IMR-90 (cell line): ENCODE measurements at regions not wholly inside any gene's neighbourhood (a gene's known extent, or its start where the extent isn't known, plus 50 kb on each side); places are given as distances from the start of the nearest gene placed in this dataset.
A peak's percentile ranks its signal among the peaks of the same experiment; 100 is the strongest.

ENCODE experiments used
- ATAC-seq: fragments of 200-7000 bp; cut with Tn5 transposase; 2 replicates; pipeline ENCODE4 v1.9.1; 2020; ENCODE audit warnings: low read depth, mild to moderate bottlenecking, moderate library complexity
- BruUV-seq: library from RNA; stranded (reverse); fragments of 400-500 nt; replicated peaks from 2 replicates; lab custom pipeline; 2021; lab: Mats Ljungman, UMichigan
- CTCF ChIA-PET: fragments of 300-600 bp; formaldehyde crosslinking; extraction: SDS; loops from one replicate; lab custom pipeline; 2021; ENCODE audit warnings: antibody characterized with exemption; lab: Yijun Ruan, JAX
- POLR2A ChIA-PET: fragments of 300-600 bp; sonication (Branson Sonifier 250); formaldehyde crosslinking; loops from one replicate; lab custom pipeline; 2022; ENCODE audit warnings: antibody characterized with exemption; ENCODE audit not compliant: unreplicated experiment; lab: Charles Lee
- DNase-seq: peaks from one replicate; pipeline ENCODE4 v3.0.0; 2013
- H2AFZ ChIP-seq: replicated peaks from 2 replicates; pipeline ENCODE3; 2013; ENCODE audit warnings: low read length, mild to moderate bottlenecking; ENCODE audit not compliant: poor library complexity
- H2AK5ac ChIP-seq: 2 replicates; pipeline ENCODE4 v1.6.1; 2013; ENCODE audit warnings: low read depth, low read length, inconsistent platforms
- H2AK9ac ChIP-seq: replicated peaks from 2 replicates; pipeline ENCODE3; 2013; ENCODE audit warnings: mild to moderate bottlenecking, low read depth, low read length, moderate library complexity; ENCODE audit not compliant: poor library complexity
- H2BK120ac ChIP-seq: 2 replicates; pipeline ENCODE4 v1.6.1; 2013; ENCODE audit warnings: low read depth, low read length, inconsistent platforms
- H2BK15ac ChIP-seq: 3 replicates; pipeline ENCODE4 v1.6.1; 2013; ENCODE audit warnings: low read depth, low read length, inconsistent platforms
- H2BK20ac ChIP-seq: 2 replicates; pipeline ENCODE4 v1.6.1; 2013; ENCODE audit warnings: low read depth, mild to moderate bottlenecking, inconsistent platforms, low read length, moderate library complexity
- H2BK5ac ChIP-seq: 2 replicates; pipeline ENCODE4 v1.6.1; 2013; ENCODE audit warnings: mild to moderate bottlenecking, low read depth, low read length, inconsistent platforms; ENCODE audit not compliant: poor library complexity, severe bottlenecking
- H3K14ac ChIP-seq: replicated peaks from 2 replicates; pipeline ENCODE4 v1.6.1; 2013; ENCODE audit warnings: low read depth, low read length, inconsistent platforms
- H3K18ac ChIP-seq: 2 replicates; pipeline ENCODE4 v1.6.1; 2013; ENCODE audit warnings: low read depth, low read length, control low read depth
- H3K23ac ChIP-seq: 2 replicates; pipeline ENCODE4 v1.6.1; 2013; ENCODE audit warnings: low read depth, low read length, inconsistent platforms
- H3K27ac ChIP-seq: 2 replicates; pipeline ENCODE4 v1.5.1; 2013; ENCODE audit warnings: mild to moderate bottlenecking, control low read depth, low read length; ENCODE audit not compliant: insufficient read depth
- H3K27me3 ChIP-seq: 2 replicates; pipeline ENCODE4 v1.6.1; 2013; ENCODE audit warnings: low read length; ENCODE audit not compliant: control insufficient read depth, insufficient read depth
- H3K36me3 ChIP-seq: 2 replicates; pipeline ENCODE4 v1.6.1; 2013; ENCODE audit warnings: low read length, mixed read lengths; ENCODE audit not compliant: control insufficient read depth, insufficient read depth
- H3K4ac ChIP-seq: 2 replicates; pipeline ENCODE4 v1.6.1; 2013; ENCODE audit warnings: low read depth, low read length, inconsistent platforms
- H3K4me1 ChIP-seq: 2 replicates; pipeline ENCODE4 v1.6.1; 2013; ENCODE audit warnings: low read length, mixed read lengths; ENCODE audit not compliant: control insufficient read depth, insufficient read depth
- H3K4me2 ChIP-seq: 2 replicates; pipeline ENCODE4 v1.6.1; 2013; ENCODE audit warnings: low read depth, mild to moderate bottlenecking, control low read depth, low read length, moderate library complexity
- H3K4me3 ChIP-seq: 2 replicates; pipeline ENCODE4 v1.5.1; 2013; ENCODE audit warnings: low read depth, mild to moderate bottlenecking, control low read depth, low read length, moderate library complexity; ENCODE audit not compliant: insufficient read depth
- H3K56ac ChIP-seq: 2 replicates; pipeline ENCODE4 v1.6.1; 2013; ENCODE audit warnings: low read length, inconsistent platforms; ENCODE audit not compliant: insufficient read depth; ENCODE audit errors: extremely low read depth
- H3K79me1 ChIP-seq, 2 experiments: 2 replicates each; pipeline ENCODE4 v1.6.1; 2013; ENCODE audit warnings: low read length in 2 of 2, inconsistent platforms in 1 of 2, low read depth in 1 of 2
- H3K9ac ChIP-seq: 2 replicates; pipeline ENCODE4 v1.6.1; 2013; ENCODE audit warnings: low read depth, low read length, control low read depth
- H3K9me1 ChIP-seq: 2 replicates; pipeline ENCODE4 v1.6.1; 2013; ENCODE audit warnings: low read length, inconsistent platforms; ENCODE audit not compliant: insufficient read depth
- H3K9me3 ChIP-seq: 2 replicates; pipeline ENCODE4 v1.6.1; 2013; ENCODE audit warnings: low read length; ENCODE audit not compliant: control insufficient read depth, insufficient read depth
- H4K20me1 ChIP-seq: 2 replicates; pipeline ENCODE4 v1.6.1; 2013; ENCODE audit warnings: low read length, inconsistent platforms; ENCODE audit not compliant: insufficient read depth
- H4K5ac ChIP-seq: 2 replicates; pipeline ENCODE4 v1.6.1; 2013; ENCODE audit warnings: mild to moderate bottlenecking, low read depth, low read length, control low read depth
- H4K8ac ChIP-seq, 2 experiments: 2 replicates each; pipeline ENCODE4 v1.6.1; 2013; ENCODE audit warnings: low read depth in 2 of 2, low read length in 2 of 2, control low read depth in 1 of 2, inconsistent platforms in 1 of 2
- H4K91ac ChIP-seq: 2 replicates; pipeline ENCODE4 v1.6.1; 2013; ENCODE audit warnings: low read depth, low read length, inconsistent platforms; ENCODE audit not compliant: insufficient read depth
- BHLHE40 ChIP-seq: fragments of 150-350 bp; IDR thresholded peaks from 2 replicates; pipeline ENCODE4 v1.6.1; 2016; ENCODE audit warnings: mild to moderate bottlenecking, low read depth, low read length
- CEBPB ChIP-seq: IDR thresholded peaks from 2 replicates; pipeline ENCODE4 v1.6.1; 2012; ENCODE audit warnings: low read depth, low read length, improper control_type of control experiment
- FOS ChIP-seq: fragments of 150-350 bp; IDR thresholded peaks from 2 replicates; pipeline ENCODE4 v1.6.1; 2016; ENCODE audit warnings: low read depth, low read length
- NFE2L2 ChIP-seq: fragments of 150-350 bp; IDR thresholded peaks from 2 replicates; pipeline ENCODE4 v1.6.1; 2016; ENCODE audit warnings: low read depth, mild to moderate bottlenecking, low read length
- RAD21 ChIP-seq: IDR thresholded peaks from 2 replicates; pipeline ENCODE4 v1.6.1; 2012; ENCODE audit warnings: low read length, improper control_type of control experiment
- WGBS, 2 experiments: methylation state at CpG; one replicate each; pipeline versions ENCODE4 v1.1.5 to v1.1.7; 2013; ENCODE audit warnings: missing lambda C conversion rate in 2 of 2; ENCODE audit not compliant: insufficient read length in 1 of 2; ENCODE audit errors: extremely low coverage in 2 of 2; 5-methylcytosine and 5-hydroxymethylcytosine counted together
- dilution Hi-C: fragments of 300-500 bp; cut with HindIII; formaldehyde crosslinking; loops from one replicate; pipeline ENCODE4 v1.14.3; 2018; ENCODE audit warnings: low sequenced_read_pairs; ENCODE audit not compliant: unreplicated experiment
- in situ Hi-C: fragments of 300-500 bp; cut with MboI; formaldehyde crosslinking; loops from 3 replicates; pipeline ENCODE4 v1.14.3; 2019; ENCODE audit warnings: low sequenced_read_pairs, inconsistent platforms, mixed read lengths
- intact Hi-C: fragments of 100-400 bp; cut with micrococcal nuclease; formaldehyde crosslinking; loops from 2 replicates; pipeline ENCODE4 v1.10.0; 2022

DNA sequence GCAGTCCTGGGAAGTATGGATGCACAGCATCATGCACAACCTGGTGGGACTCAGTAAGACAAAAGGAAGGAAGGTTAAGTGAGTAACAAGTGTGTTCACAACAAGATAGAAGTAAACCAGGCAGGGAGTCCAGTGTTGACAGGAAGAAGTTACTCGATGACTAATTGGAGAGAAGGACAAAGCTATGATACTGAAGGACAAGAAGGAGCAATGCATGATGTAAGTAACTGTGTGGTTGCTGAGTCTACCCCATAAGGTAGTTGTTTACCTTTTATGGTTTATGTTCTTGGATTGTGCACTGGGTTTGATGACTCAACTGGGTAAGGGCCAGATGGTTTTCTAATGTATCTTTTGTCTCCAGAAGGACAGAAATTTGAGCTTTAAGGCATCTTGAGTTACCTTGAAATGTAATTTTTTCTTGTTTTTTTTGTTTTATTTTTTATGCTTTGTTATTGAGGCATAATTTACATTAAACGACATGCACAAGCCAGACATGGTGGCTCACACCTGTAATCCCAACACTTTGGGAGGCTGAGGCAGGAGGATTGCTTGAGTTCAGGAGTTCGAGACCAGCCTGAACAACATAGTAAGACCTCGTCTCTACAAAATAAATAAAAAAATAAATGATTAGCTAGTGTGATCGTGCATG is 89.2 kb upstream of the CAST start:
- H2AK9ac ChIP-seq, result peak overlapping the region; percentile 66
- ATAC-seq (peak; percentile 95), DNase-seq (peak; percentile 99)
- no peaks in the 10 kb centered on the region for H3K79me1 ChIP-seq
- POLR2A ChIA-PET, result no interaction called here
- peak overlapping the region; percentile 54 for H3K56ac ChIP-seq
- H2BK5ac ChIP-seq, result peak overlapping the region; percentile 95
- H4K5ac ChIP-seq, result peak overlapping the region; percentile 47
- H3K9me1 ChIP-seq, result peaks cover 7% of the 10 kb centered on the region
- H2BK120ac ChIP-seq, result peak overlapping the region; percentile 96
- peak overlapping the region; percentile 60 for H3K18ac ChIP-seq
- H4K8ac ChIP-seq, result peak overlapping the region; percentile 41 to 85
- intact Hi-C loops, result no loop called here
- no TSS peak for BruUV-seq
- no peak overlapping the region for H3K9ac ChIP-seq
- H3K27ac ChIP-seq, result peak overlapping the region; percentile 94
- peaks cover 5% of the 10 kb centered on the region for H3K4me1 ChIP-seq
- no peaks in the 10 kb centered on the region for H3K36me3 ChIP-seq
- H3K23ac ChIP-seq, result peak overlapping the region; percentile 78
- peak overlapping the region; percentile 95 for H2BK20ac ChIP-seq
- no peaks in the 10 kb centered on the region; the same call in 1 of the 2 replicates for H4K20me1 ChIP-seq
- H2AFZ ChIP-seq, result peak overlapping the region; percentile 72
- peak overlapping the region; percentile 93 for H4K91ac ChIP-seq
- no peak overlapping the region for H3K4me3 ChIP-seq
- TF ChIP-seq CEBPB (peak; percentile 87), RAD21 (no peak), FOS (peak; percentile 93), BHLHE40 (peak; percentile 67), NFE2L2 (0 out of 2 replicates have a peak, but pooled peaks have one; percentile 5)
- peak overlapping the region; percentile 95 for H2AK5ac ChIP-seq
- peak overlapping the region; percentile 51 for H3K4me2 ChIP-seq
- no peaks in the 10 kb centered on the region for H3K9me3 ChIP-seq
- dilution Hi-C loops, result no loop called here
- in situ Hi-C loops, result no loop called here
- CTCF ChIA-PET, result no interaction called here
- H3K27me3 ChIP-seq, result no peaks in the 10 kb centered on the region
- H3K4ac ChIP-seq, result peak overlapping the region; percentile 93
- peak overlapping the region; percentile 88 for H3K14ac ChIP-seq
- WGBS, 2 experiments, result 0% methylated on average over 1 of the region's 5 CpGs; no CpG with 5 or more reads in 1 of the 2 experiments
- peak overlapping the region; percentile 91 for H2BK15ac ChIP-seq
